Osteocyte (in vitro differentiated cells): ENCODE measurements at regions not wholly inside any gene's neighbourhood (a gene's known extent, or its start where the extent isn't known, plus 50 kb on each side); places are given as distances from the start of the nearest gene placed in this dataset.

Experiments
- DNase-seq: peaks from one replicate; pipeline ENCODE4 v3.0.0; 2021; ENCODE audit warnings: mixed read lengths; ENCODE audit not compliant: unreplicated experiment; ENCODE audit errors: extremely low spot score
- H3K27ac Mint-ChIP-seq: one replicate; pipeline ENCODE4 v1.8.0; 2021; ENCODE audit warnings: mild to moderate bottlenecking, mixed read lengths; ENCODE audit not compliant: unreplicated experiment
- H3K27me3 Mint-ChIP-seq: one replicate; pipeline ENCODE4 v1.8.0; 2021; ENCODE audit warnings: mixed read lengths; ENCODE audit not compliant: unreplicated experiment
- H3K36me3 Mint-ChIP-seq: one replicate; pipeline ENCODE4 v1.8.0; 2021; ENCODE audit warnings: mixed read lengths; ENCODE audit not compliant: unreplicated experiment
- H3K4me1 Mint-ChIP-seq: one replicate; pipeline ENCODE4 v1.8.0; 2021; ENCODE audit warnings: mixed read lengths; ENCODE audit not compliant: unreplicated experiment
- H3K4me3 Mint-ChIP-seq: one replicate; pipeline ENCODE4 v1.8.0; 2021; ENCODE audit warnings: mild to moderate bottlenecking, moderate library complexity, mixed read lengths; ENCODE audit not compliant: unreplicated experiment
- H3K9me3 Mint-ChIP-seq: one replicate; pipeline ENCODE4 v1.8.0; 2021; ENCODE audit warnings: mixed read lengths; ENCODE audit not compliant: unreplicated experiment
- CTCF ChIP-seq: fragments of 200-600 bp; sonication (generic); IDR thresholded peaks from 2 replicates; pipeline ENCODE4 v1.5.0; 2021; ENCODE audit warnings: antibody characterized with exemption, mild to moderate bottlenecking, moderate library complexity

- DNase-seq: no peak
These were observed 121.6 kb upstream of the MED13L start for GRCh38 chr12:116399055-116399454.

GRCh38 chr12:116400636-116401372 lies 123.3 kb upstream of the MED13L start:
- Mint-ChIP-seq H3K4me1 (peaks cover 10% of the 10 kb centered on the region), H3K27ac (no peak overlapping the region), H3K9me3 (peaks cover 17% of the 10 kb centered on the region), H3K36me3 (peaks cover 4% of the 10 kb centered on the region), H3K4me3 (no peak overlapping the region), H3K27me3 (no peaks in the 10 kb centered on the region)
- TF ChIP-seq CTCF: no peak
- DNase-seq: no peak

More at GRCh38 chr12:116399055-116399454, 121.6 kb upstream of the MED13L start:
- TF ChIP-seq CTCF: no peak
- H3K4me1 Mint-ChIP-seq: peaks cover 18% of the 10 kb centered on the region
- peaks cover 4% of the 10 kb centered on the region for H3K36me3 Mint-ChIP-seq
- H3K27me3 Mint-ChIP-seq: no peaks in the 10 kb centered on the region
- no peak overlapping the region for H3K4me3 Mint-ChIP-seq
- no peak overlapping the region for H3K27ac Mint-ChIP-seq
- peaks cover 17% of the 10 kb centered on the region for H3K9me3 Mint-ChIP-seq

GRCh38 chr12:116401565-116401964 lies 124.1 kb upstream of the MED13L start:
- TF ChIP-seq CTCF: no peak
- H3K4me1 Mint-ChIP-seq: peaks cover 14% of the 10 kb centered on the region
- peaks cover 17% of the 10 kb centered on the region for H3K9me3 Mint-ChIP-seq
- H3K27ac Mint-ChIP-seq: no peak overlapping the region
- DNase-seq: no peak
- H3K4me3 Mint-ChIP-seq: no peak overlapping the region
- peaks cover 4% of the 10 kb centered on the region for H3K36me3 Mint-ChIP-seq
- H3K27me3 Mint-ChIP-seq: no peaks in the 10 kb centered on the region

GRCh38 chr12:116402163-116402939 lies 124.9 kb upstream of the MED13L start:
- H3K9me3 Mint-ChIP-seq: peaks cover 17% of the 10 kb centered on the region
- no peak for TF ChIP-seq CTCF
- no peak for DNase-seq
- H3K27ac Mint-ChIP-seq: no peak overlapping the region
- H3K27me3 Mint-ChIP-seq: no peaks in the 10 kb centered on the region
- H3K4me3 Mint-ChIP-seq: no peak overlapping the region
- H3K4me1 Mint-ChIP-seq: peaks cover 20% of the 10 kb centered on the region
- peaks cover 4% of the 10 kb centered on the region for H3K36me3 Mint-ChIP-seq

- no peak for DNase-seq
- TF ChIP-seq CTCF: no peak
- H3K36me3 Mint-ChIP-seq: peaks cover 4% of the 10 kb centered on the region
- H3K4me1 Mint-ChIP-seq: peaks cover 26% of the 10 kb centered on the region
- no peak overlapping the region for H3K4me3 Mint-ChIP-seq
- H3K9me3 Mint-ChIP-seq: peaks cover 7% of the 10 kb centered on the region
- no peak overlapping the region for H3K27ac Mint-ChIP-seq
- no peaks in the 10 kb centered on the region for H3K27me3 Mint-ChIP-seq
These were observed 126.1 kb upstream of the MED13L start for GRCh38 chr12:116403546-116403945.
